ENCODE measurements at regions not wholly inside any gene's neighbourhood (a gene's known extent, or its start where the extent isn't known, plus 50 kb on each side); places are given as distances from the start of the nearest gene placed in this dataset.

DNA sequence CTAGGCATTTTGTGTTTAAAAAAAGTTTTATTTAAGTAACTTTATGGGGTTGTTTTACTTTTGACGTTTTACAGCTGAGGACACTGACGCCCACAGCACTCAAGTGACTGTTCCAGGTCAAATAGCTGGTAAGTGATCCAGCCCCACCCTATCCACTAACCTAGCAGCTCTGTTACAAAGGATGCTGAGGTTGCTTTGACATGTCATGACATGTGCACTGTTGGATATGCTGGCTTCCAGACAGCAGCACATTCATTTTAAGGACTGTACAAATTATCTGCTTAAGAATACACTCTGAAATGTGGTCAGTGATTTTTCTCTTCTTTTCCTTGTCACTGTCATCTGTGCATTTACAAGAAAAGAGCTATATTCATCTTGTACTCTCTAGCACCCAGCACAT lies 417.5 kb downstream of the ZEB2 start:
- H3K4me1 ChIP-seq (ENCODE audit: control insufficient read depth in 4 of 4, insufficient read depth in 4 of 4, low read length in 3 of 4) = no peaks in the 10 kb centered on the region
- H3K9me3 ChIP-seq (ENCODE audit: control insufficient read depth in 4 of 4, low read length in 3 of 4) = peaks cover 0 to 5% (median 2%) of the 10 kb centered on the region in 4 donors
- no peak overlapping the region for H3K27ac ChIP-seq (ENCODE audit: low read depth in 1 of 2, low read length in 2 of 2)
- TF ChIP-seq, protein P1, sequence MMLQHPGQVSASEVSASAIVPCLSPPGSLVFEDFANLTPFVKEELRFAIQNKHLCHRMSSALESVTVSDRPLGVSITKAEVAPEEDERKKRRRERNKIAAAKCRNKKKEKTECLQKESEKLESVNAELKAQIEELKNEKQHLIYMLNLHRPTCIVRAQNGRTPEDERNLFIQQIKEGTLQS (IDR thresholded peaks at IDR 0.05) = no peak
- TF ChIP-seq HNF4G (IDR thresholded peaks at IDR 0.05) (no peak), NR2F2 (IDR thresholded peaks at IDR 0.05) (no peak), JUND (IDR thresholded peaks at IDR 0.05) (no peak), HNF4A (conservative IDR thresholded peaks at IDR 0.05) (no peak), RAD21 (IDR thresholded peaks at IDR 0.05) (no peak), SP1 (IDR thresholded peaks at IDR 0.05) (no peak), GABPA (IDR thresholded peaks at IDR 0.05 in 1 of 2, conservative IDR thresholded peaks at IDR 0.05 in 1 of 2) (no peak), RXRA (IDR thresholded peaks at IDR 0.05) (no peak), YY1 (IDR thresholded peaks at IDR 0.05) (no peak), EGR1 (IDR thresholded peaks at IDR 0.05; ENCODE audit: low read depth in 2 of 2) (no peak), TAF1 (conservative IDR thresholded peaks at IDR 0.05) (no peak), FOXA2 (IDR thresholded peaks at IDR 0.05) (no peak), FOXA1 (IDR thresholded peaks at IDR 0.05) (no peak)
- TF ChIP-seq, protein P2, sequence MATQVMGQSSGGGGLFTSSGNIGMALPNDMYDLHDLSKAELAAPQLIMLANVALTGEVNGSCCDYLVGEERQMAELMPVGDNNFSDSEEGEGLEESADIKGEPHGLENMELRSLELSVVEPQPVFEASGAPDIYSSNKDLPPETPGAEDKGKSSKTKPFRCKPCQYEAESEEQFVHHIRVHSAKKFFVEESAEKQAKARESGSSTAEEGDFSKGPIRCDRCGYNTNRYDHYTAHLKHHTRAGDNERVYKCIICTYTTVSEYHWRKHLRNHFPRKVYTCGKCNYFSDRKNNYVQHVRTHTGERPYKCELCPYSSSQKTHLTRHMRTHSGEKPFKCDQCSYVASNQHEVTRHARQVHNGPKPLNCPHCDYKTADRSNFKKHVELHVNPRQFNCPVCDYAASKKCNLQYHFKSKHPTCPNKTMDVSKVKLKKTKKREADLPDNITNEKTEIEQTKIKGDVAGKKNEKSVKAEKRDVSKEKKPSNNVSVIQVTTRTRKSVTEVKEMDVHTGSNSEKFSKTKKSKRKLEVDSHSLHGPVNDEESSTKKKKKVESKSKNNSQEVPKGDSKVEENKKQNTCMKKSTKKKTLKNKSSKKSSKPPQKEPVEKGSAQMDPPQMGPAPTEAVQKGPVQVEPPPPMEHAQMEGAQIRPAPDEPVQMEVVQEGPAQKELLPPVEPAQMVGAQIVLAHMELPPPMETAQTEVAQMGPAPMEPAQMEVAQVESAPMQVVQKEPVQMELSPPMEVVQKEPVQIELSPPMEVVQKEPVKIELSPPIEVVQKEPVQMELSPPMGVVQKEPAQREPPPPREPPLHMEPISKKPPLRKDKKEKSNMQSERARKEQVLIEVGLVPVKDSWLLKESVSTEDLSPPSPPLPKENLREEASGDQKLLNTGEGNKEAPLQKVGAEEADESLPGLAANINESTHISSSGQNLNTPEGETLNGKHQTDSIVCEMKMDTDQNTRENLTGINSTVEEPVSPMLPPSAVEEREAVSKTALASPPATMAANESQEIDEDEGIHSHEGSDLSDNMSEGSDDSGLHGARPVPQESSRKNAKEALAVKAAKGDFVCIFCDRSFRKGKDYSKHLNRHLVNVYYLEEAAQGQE (IDR thresholded peaks at IDR 0.05) = no peak
- TF ChIP-seq, protein P3, sequence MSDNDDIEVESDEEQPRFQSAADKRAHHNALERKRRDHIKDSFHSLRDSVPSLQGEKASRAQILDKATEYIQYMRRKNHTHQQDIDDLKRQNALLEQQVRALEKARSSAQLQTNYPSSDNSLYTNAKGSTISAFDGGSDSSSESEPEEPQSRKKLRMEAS (IDR thresholded peaks at IDR 0.05) = no peak
- TF ChIP-seq, protein P4, sequence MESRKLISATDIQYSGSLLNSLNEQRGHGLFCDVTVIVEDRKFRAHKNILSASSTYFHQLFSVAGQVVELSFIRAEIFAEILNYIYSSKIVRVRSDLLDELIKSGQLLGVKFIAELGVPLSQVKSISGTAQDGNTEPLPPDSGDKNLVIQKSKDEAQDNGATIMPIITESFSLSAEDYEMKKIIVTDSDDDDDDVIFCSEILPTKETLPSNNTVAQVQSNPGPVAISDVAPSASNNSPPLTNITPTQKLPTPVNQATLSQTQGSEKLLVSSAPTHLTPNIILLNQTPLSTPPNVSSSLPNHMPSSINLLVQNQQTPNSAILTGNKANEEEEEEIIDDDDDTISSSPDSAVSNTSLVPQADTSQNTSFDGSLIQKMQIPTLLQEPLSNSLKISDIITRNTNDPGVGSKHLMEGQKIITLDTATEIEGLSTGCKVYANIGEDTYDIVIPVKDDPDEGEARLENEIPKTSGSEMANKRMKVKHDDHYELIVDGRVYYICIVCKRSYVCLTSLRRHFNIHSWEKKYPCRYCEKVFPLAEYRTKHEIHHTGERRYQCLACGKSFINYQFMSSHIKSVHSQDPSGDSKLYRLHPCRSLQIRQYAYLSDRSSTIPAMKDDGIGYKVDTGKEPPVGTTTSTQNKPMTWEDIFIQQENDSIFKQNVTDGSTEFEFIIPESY (IDR thresholded peaks at IDR 0.05) = no peak
- no peaks in the 10 kb centered on the region for H3K27me3 ChIP-seq (ENCODE audit: control insufficient read depth in 4 of 4, insufficient read depth in 4 of 4, low read length in 3 of 4)
- DNase-seq (ENCODE audit: low spot score) = no peak
- WGBS = 95% methylated on average over 2 of the region's 2 CpGs
- no peak overlapping the region for H3K9ac ChIP-seq (ENCODE audit: low read depth in 1 of 2, low read length in 2 of 2)
- H3K36me3 ChIP-seq (ENCODE audit: control insufficient read depth in 4 of 4, insufficient read depth in 3 of 4, low read depth in 1 of 4, low read length in 3 of 4) = no peaks in the 10 kb centered on the region
- H3K4me3 ChIP-seq (ENCODE audit: low read depth in 1 of 3, low read length in 3 of 3) = no peak overlapping the region

DNA sequence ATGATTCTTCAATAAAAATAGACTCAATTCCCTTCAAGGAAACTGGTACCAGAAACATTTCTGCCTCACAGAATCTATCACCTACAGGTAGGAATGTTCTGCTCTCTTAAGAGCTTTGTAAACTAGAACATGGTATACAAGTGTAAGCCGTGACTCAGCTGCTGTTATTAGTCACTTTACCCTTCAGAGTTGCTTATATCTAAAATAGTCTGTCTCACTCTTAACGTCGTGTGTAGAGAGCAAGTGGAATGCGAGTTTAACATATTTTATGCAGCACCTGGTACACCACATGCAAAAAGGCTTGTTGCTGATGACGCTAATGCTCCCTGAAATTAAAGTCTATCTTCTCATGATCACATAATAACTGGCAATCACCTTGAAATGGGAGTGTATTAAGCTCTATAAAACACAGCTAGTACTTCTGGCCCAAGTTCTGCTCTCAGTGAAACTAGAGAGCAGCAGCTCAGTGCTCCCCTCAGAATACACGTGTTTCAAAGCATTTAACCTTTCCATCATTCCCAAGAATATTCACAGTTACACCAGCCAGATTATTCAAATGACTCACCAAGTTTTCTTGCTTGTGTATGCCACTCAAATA lies 420.0 kb downstream of the ZEB2 start:
- H3K4me3 ChIP-seq (ENCODE audit: low read depth in 1 of 3, low read length in 3 of 3) = no peak overlapping the region
- peaks cover 0 to 2% (median under 1%) of the 10 kb centered on the region in 4 donors for H3K9me3 ChIP-seq (ENCODE audit: control insufficient read depth in 4 of 4, low read length in 3 of 4)
- no peak overlapping the region for H3K9ac ChIP-seq (ENCODE audit: low read depth in 1 of 2, low read length in 2 of 2)
- H3K36me3 ChIP-seq (ENCODE audit: control insufficient read depth in 4 of 4, insufficient read depth in 3 of 4, low read depth in 1 of 4, low read length in 3 of 4) = no peaks in the 10 kb centered on the region
- no peak overlapping the region for H3K27ac ChIP-seq (ENCODE audit: low read depth in 1 of 2, low read length in 2 of 2)
- no peaks in the 10 kb centered on the region for H3K4me1 ChIP-seq (ENCODE audit: control insufficient read depth in 4 of 4, insufficient read depth in 4 of 4, low read length in 3 of 4)
- H3K27me3 ChIP-seq (ENCODE audit: control insufficient read depth in 4 of 4, insufficient read depth in 4 of 4, low read length in 3 of 4) = no peaks in the 10 kb centered on the region
- TF ChIP-seq TAF1 (conservative IDR thresholded peaks at IDR 0.05) (no peak), SP1 (IDR thresholded peaks at IDR 0.05) (no peak), EGR1 (IDR thresholded peaks at IDR 0.05; ENCODE audit: low read depth in 2 of 2) (no peak), RXRA (IDR thresholded peaks at IDR 0.05) (no peak), YY1 (IDR thresholded peaks at IDR 0.05) (no peak)
- no peak for DNase-seq (ENCODE audit: low spot score)
- WGBS = 86% methylated on average over 6 of the region's 6 CpGs
